ENCODE measurements at regions not wholly inside any gene's neighbourhood (a gene's known extent, or its start where the extent isn't known, plus 50 kb on each side); places are given as distances from the start of the nearest gene placed in this dataset.

DNA sequence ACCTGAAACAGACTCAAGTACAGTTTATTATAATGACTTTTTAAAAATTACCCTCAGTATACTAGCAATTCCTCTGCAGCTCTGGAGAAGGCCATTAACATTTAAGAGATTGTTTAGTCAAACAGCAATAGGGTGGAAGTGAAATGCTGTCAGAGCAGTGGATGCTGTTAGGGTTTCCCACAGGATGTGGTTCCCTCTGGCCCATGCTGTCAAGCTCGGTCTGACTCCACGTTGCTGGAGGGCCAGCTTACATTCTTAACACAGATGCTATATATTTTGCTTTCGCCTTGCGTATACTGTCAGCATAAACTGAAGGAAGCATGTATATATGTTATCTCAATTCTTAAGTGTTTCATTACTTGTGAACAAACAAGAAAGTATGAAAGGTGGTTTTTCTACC lies 231.1 kb upstream of the COL8A1 start:
- TF ChIP-seq, protein P1, sequence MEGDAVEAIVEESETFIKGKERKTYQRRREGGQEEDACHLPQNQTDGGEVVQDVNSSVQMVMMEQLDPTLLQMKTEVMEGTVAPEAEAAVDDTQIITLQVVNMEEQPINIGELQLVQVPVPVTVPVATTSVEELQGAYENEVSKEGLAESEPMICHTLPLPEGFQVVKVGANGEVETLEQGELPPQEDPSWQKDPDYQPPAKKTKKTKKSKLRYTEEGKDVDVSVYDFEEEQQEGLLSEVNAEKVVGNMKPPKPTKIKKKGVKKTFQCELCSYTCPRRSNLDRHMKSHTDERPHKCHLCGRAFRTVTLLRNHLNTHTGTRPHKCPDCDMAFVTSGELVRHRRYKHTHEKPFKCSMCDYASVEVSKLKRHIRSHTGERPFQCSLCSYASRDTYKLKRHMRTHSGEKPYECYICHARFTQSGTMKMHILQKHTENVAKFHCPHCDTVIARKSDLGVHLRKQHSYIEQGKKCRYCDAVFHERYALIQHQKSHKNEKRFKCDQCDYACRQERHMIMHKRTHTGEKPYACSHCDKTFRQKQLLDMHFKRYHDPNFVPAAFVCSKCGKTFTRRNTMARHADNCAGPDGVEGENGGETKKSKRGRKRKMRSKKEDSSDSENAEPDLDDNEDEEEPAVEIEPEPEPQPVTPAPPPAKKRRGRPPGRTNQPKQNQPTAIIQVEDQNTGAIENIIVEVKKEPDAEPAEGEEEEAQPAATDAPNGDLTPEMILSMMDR (IDR thresholded peaks at IDR 0.05), result no peak
- no peak for TF ChIP-seq POLR2AphosphoS5 (IDR thresholded peaks at IDR 0.05)
- no peak for TF ChIP-seq POLR2A (IDR thresholded peaks at IDR 0.05)

Measured in sigmoid colon (tissue), 4 donors.